ENCODE measurements at regions not wholly inside any gene's neighbourhood (a gene's known extent, or its start where the extent isn't known, plus 50 kb on each side); places are given as distances from the start of the nearest gene placed in this dataset.
"Not testable (repeated sequence)": the region's sequence is repeated elsewhere in the genome, so short reads cannot be mapped to it uniquely, and the experiment has no call there.

- Histone ChIP-seq H3K27me3 (ENCODE audit: low read length) (no peaks in the 10 kb centered on the region), H3K9me2 (replicated peaks; ENCODE audit: low read length) (no peaks in the 10 kb centered on the region), H3K79me2 (ENCODE audit: low read length) (no peaks in the 10 kb centered on the region), H3K4me2 (ENCODE audit: low read length) (no peak overlapping the region), H3K4me1 (ENCODE audit: insufficient read depth, low read length) (no peaks in the 10 kb centered on the region), H3K4me3 (ENCODE audit: low read length) (no peak overlapping the region), H4K20me1 (ENCODE audit: low read length) (no peaks in the 10 kb centered on the region), H3K27ac (ENCODE audit: low read length) (no peak overlapping the region), H3F3A (ENCODE audit: low read length, unreplicated experiment) (no peaks in the 10 kb centered on the region), H3K9me3 (ENCODE audit: low read length) (no peaks in the 10 kb centered on the region), H2AFZ (ENCODE audit: low read length) (no peak overlapping the region), H3K9ac (ENCODE audit: low read length) (no peak overlapping the region), H3K36me3 (ENCODE audit: low read depth, low read length) (no peaks in the 10 kb centered on the region)
- TF ChIP-seq EZH2phosphoT487 (IDR thresholded peaks at IDR 0.05; ENCODE audit: borderline replicate concordance, low read length) (no peak), CTCF (conservative IDR thresholded peaks at IDR 0.05; ENCODE audit: low read depth, low read length) (no peak), EZH2 (IDR thresholded peaks at IDR 0.05; ENCODE audit: low read length, unreplicated experiment) (no peak)
- ChIA-PET CTCF (no interaction called here), POLR2A (ENCODE audit: unreplicated experiment) (no interaction called here)
- ATAC-seq (no peak), DNase-seq (no peak)
- intact Hi-C loops (cut with micrococcal nuclease), result no loop called here
- no TSS peak for BruUV-seq (replicated peaks)
Measured at GRCh38 chr4:137360761-137361160, 171.5 kb downstream of the PCDH18 start.

- Histone ChIP-seq H3K4me3 (ENCODE audit: low read length) (no peak overlapping the region), H3K9me2 (replicated peaks; ENCODE audit: low read length) (no peaks in the 10 kb centered on the region), H3K9ac (ENCODE audit: low read length) (no peak overlapping the region), H3K4me1 (ENCODE audit: insufficient read depth, low read length) (no peaks in the 10 kb centered on the region), H3F3A (ENCODE audit: low read length, unreplicated experiment) (no peaks in the 10 kb centered on the region), H3K4me2 (ENCODE audit: low read length) (no peak overlapping the region), H3K79me2 (ENCODE audit: low read length) (no peaks in the 10 kb centered on the region), H3K9me3 (ENCODE audit: low read length) (no peaks in the 10 kb centered on the region), H3K27ac (ENCODE audit: low read length) (no peak overlapping the region), H3K27me3 (ENCODE audit: low read length) (no peaks in the 10 kb centered on the region), H2AFZ (ENCODE audit: low read length) (no peak overlapping the region), H3K36me3 (ENCODE audit: low read depth, low read length) (no peaks in the 10 kb centered on the region), H4K20me1 (ENCODE audit: low read length) (no peaks in the 10 kb centered on the region)
- intact Hi-C loops (cut with micrococcal nuclease), result no loop called here
- DNase-seq, result no peak
- no TSS peak for BruUV-seq (replicated peaks)
- TF ChIP-seq EZH2 (IDR thresholded peaks at IDR 0.05; ENCODE audit: low read length, unreplicated experiment) (no peak), EZH2phosphoT487 (IDR thresholded peaks at IDR 0.05; ENCODE audit: borderline replicate concordance, low read length) (no peak), CTCF (conservative IDR thresholded peaks at IDR 0.05; ENCODE audit: low read depth, low read length) (no peak)
- POLR2A ChIA-PET (ENCODE audit: unreplicated experiment), result no interaction called here
- CTCF ChIA-PET, result no interaction called here
- no peak for ATAC-seq
Measured at GRCh38 chr4:137359691-137360315, 172.5 kb downstream of the PCDH18 start.

- BruUV-seq (replicated peaks); CTCF ChIA-PET: not testable (repeated sequence)
Measured at GRCh38 chr4:137354562-137354961, 177.7 kb downstream of the PCDH18 start.

More at GRCh38 chr4:137354562-137354961, 177.7 kb downstream of the PCDH18 start:
- H2AFZ ChIP-seq (ENCODE audit: low read length); H3K79me2 ChIP-seq (ENCODE audit: low read length); POLR2A ChIA-PET (ENCODE audit: unreplicated experiment); H3K4me3 ChIP-seq (ENCODE audit: low read length); intact Hi-C loops (cut with micrococcal nuclease); H3K36me3 ChIP-seq (ENCODE audit: low read depth, low read length); H3K9me3 ChIP-seq (ENCODE audit: low read length); H3K4me1 ChIP-seq (ENCODE audit: insufficient read depth, low read length); H3K4me2 ChIP-seq (ENCODE audit: low read length); H3K27me3 ChIP-seq (ENCODE audit: low read length); DNase-seq; H3K9me2 ChIP-seq (replicated peaks; ENCODE audit: low read length); H3K9ac ChIP-seq (ENCODE audit: low read length); H4K20me1 ChIP-seq (ENCODE audit: low read length); ATAC-seq; H3F3A ChIP-seq (ENCODE audit: low read length, unreplicated experiment); H3K27ac ChIP-seq (ENCODE audit: low read length): not testable (repeated sequence)
